ENCODE measurements at regions not wholly inside any gene's neighbourhood (a gene's known extent, or its start where the extent isn't known, plus 50 kb on each side); places are given as distances from the start of the nearest gene placed in this dataset.

DNA sequence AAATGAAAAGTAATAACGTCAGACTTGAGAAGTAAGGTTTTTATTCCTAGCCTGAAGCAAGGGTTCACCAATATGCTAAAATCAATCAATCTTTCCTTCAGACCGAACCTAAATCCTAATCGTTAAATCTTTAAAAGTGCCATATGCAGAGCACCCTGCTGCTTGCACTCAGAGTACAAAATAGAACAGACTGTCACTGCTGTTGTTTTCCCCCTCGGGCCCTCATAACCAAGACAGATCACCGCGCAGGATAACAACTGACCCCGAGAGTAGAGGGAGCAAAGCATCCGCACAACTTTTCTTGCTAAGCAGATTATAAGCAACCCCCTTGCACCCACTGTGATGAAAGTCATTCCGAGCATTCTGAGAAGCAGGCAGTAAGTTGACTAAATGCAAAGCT is 550.9 kb upstream of the NDST4 start:
- POLR2A ChIA-PET = no interaction called here
- Mint-ChIP-seq H3K36me3 (no peaks in the 10 kb centered on the region), H3K9me3 (no peaks in the 10 kb centered on the region), H3K4me3 (no peak overlapping the region), H3K4me1 (no peaks in the 10 kb centered on the region), H3K27ac (no peak overlapping the region), H3K27me3 (no peaks in the 10 kb centered on the region)
- ATAC-seq (ENCODE audit: low read depth) = no peak
- no peak for DNase-seq

- ATAC-seq (ENCODE audit: low read depth) (no peak), DNase-seq (no peak)
- Mint-ChIP-seq H3K4me3 (no peak overlapping the region), H3K36me3 (no peaks in the 10 kb centered on the region), H3K4me1 (no peaks in the 10 kb centered on the region), H3K27ac (no peak overlapping the region), H3K9me3 (no peaks in the 10 kb centered on the region), H3K27me3 (no peaks in the 10 kb centered on the region)
- POLR2A ChIA-PET = no interaction called here
Observed at GRCh38 chr4:115660465-115660864, 547.0 kb upstream of the NDST4 start.

DNA sequence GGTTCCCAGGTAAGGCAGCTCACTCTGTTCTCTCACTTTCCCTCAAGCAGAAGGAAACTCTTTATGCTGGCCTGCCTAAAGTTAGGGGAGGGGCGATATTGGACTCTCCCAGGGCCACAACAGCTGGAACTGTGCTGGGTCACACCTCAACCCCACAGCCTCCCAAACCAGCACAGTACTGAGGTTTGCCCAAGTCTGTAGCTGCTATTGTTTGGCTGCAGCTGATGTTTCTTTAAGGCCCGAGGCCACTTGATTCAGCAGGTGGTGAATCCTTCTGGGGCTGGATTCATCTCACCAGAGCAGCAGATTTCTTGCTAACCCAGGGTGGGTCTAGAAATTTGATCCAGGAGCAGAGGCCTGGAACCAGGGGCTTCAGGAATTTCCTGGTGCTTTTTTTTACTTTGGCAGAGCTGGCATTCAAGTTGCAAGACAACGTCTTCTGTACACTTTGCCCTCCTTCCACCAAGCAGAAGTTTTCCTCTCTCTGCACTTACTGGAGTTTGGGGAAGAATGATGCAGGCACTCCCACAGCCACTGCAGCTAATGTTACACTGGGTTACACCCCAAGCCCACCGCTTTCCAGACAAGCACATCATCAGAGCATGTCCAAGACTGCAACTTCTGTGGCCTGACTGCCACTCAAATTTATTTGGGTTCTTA is 544.7 kb upstream of the NDST4 start:
- Mint-ChIP-seq H3K4me3 (no peak overlapping the region), H3K9me3 (peaks cover 4% of the 10 kb centered on the region), H3K27me3 (no peaks in the 10 kb centered on the region), H3K4me1 (no peaks in the 10 kb centered on the region), H3K27ac (no peak overlapping the region), H3K36me3 (no peaks in the 10 kb centered on the region)
- ATAC-seq (ENCODE audit: low read depth) = no peak
- DNase-seq = no peak
- POLR2A ChIA-PET = no interaction called here

DNA sequence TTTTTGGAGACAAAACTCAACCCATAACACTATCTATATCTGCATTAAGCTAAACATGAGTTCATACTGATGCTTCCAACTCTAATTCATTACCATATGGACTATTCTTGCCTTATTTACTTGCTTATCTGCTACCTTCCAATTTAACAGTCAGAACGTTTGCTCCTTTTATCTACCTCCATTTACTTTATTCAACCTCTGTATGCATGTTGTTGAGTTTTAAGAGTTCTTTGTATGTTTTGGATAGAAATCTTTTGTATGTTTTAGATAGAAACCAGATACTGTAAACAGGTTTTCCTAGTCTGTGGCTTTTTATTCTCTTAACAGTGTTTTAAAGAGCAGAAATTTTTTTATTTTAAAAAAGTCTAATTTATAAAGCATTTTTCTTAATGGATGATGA is 542.2 kb upstream of the NDST4 start:
- Mint-ChIP-seq H3K9me3 (peaks cover 5% of the 10 kb centered on the region), H3K36me3 (no peaks in the 10 kb centered on the region), H3K4me1 (no peaks in the 10 kb centered on the region), H3K27me3 (no peaks in the 10 kb centered on the region), H3K4me3 (no peak overlapping the region), H3K27ac (no peak overlapping the region)
- ATAC-seq (ENCODE audit: low read depth) (no peak), DNase-seq (no peak)
- POLR2A ChIA-PET = no interaction called here

- POLR2A ChIA-PET = no interaction called here
- ATAC-seq (ENCODE audit: low read depth) = no peak
- no peak overlapping the region for H3K27ac Mint-ChIP-seq
- DNase-seq = no peak
- H3K4me3 Mint-ChIP-seq = no peak overlapping the region
- no peaks in the 10 kb centered on the region for H3K36me3 Mint-ChIP-seq
- H3K27me3 Mint-ChIP-seq = no peaks in the 10 kb centered on the region
- H3K4me1 Mint-ChIP-seq = no peaks in the 10 kb centered on the region
- peaks cover 4% of the 10 kb centered on the region for H3K9me3 Mint-ChIP-seq
Observed at GRCh38 chr4:115648786-115649185, 535.4 kb upstream of the NDST4 start.

GRCh38 chr4:115629270-115629669 is 515.9 kb upstream of the NDST4 start:
- no peaks in the 10 kb centered on the region for H3K36me3 Mint-ChIP-seq
- H3K27me3 Mint-ChIP-seq = no peaks in the 10 kb centered on the region
- DNase-seq = no peak
- H3K9me3 Mint-ChIP-seq = peaks cover 2% of the 10 kb centered on the region
- POLR2A ChIA-PET = no interaction called here
- no peak for ATAC-seq (ENCODE audit: low read depth)
- H3K27ac Mint-ChIP-seq = no peak overlapping the region
- H3K4me3 Mint-ChIP-seq = no peak overlapping the region
- no peaks in the 10 kb centered on the region for H3K4me1 Mint-ChIP-seq

DNA sequence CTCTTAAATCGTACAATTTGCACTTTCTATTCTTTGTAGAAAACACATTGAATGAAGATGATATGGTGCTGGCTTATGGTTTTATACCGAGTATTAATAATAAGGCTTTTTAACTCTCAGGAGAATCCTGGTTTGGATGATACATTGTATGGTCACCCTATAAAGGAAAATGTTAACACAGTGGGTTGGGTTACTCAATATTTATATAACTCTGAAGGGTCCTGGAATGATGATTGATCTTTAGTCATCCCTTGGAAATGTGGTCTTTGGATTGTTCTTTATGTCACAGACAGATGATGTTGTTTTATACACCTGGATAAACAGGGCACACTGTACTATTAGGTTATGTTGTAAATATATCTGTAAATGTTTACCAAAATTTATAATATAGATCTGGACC is 496.2 kb upstream of the NDST4 start:
- Mint-ChIP-seq H3K27me3 (no peaks in the 10 kb centered on the region), H3K36me3 (no peaks in the 10 kb centered on the region), H3K27ac (no peak overlapping the region), H3K9me3 (no peaks in the 10 kb centered on the region), H3K4me1 (no peaks in the 10 kb centered on the region), H3K4me3 (no peak overlapping the region)
- no peak for ATAC-seq (ENCODE audit: low read depth)
- no peak for DNase-seq
- POLR2A ChIA-PET = no interaction called here

DNA sequence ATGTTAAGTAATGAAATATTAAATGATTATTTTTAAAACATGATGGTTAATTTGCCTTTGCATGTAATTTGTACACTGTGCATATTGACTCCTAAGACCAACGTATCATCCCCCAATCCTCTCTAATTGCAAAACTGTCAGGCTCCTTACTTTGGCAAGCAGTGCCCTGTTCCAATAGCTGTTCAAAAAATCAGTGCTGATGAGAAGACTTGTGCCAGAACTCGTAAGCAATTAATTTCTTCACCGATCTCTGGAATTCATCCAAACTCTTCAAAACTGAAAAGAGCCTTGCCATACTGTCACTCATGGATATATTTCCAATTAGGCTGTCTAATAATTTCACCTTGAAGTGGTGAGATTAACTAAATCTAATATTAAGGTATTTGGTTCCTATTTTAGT is 493.9 kb upstream of the NDST4 start:
- DNase-seq (no peak), ATAC-seq (ENCODE audit: low read depth) (no peak)
- H3K4me3 Mint-ChIP-seq = no peak overlapping the region
- POLR2A ChIA-PET = no interaction called here
- H3K36me3 Mint-ChIP-seq = no peaks in the 10 kb centered on the region
- no peak overlapping the region for H3K27ac Mint-ChIP-seq
- no peaks in the 10 kb centered on the region for H3K27me3 Mint-ChIP-seq
- no peaks in the 10 kb centered on the region for H3K4me1 Mint-ChIP-seq
- no peaks in the 10 kb centered on the region for H3K9me3 Mint-ChIP-seq

- H3K4me3 Mint-ChIP-seq = no peak overlapping the region
- no peaks in the 10 kb centered on the region for H3K36me3 Mint-ChIP-seq
- H3K27me3 Mint-ChIP-seq = no peaks in the 10 kb centered on the region
- no peaks in the 10 kb centered on the region for H3K4me1 Mint-ChIP-seq
- no peaks in the 10 kb centered on the region for H3K9me3 Mint-ChIP-seq
- POLR2A ChIA-PET = no interaction called here
- DNase-seq = no peak
- no peak overlapping the region for H3K27ac Mint-ChIP-seq
- ATAC-seq (ENCODE audit: low read depth) = no peak
Observed at GRCh38 chr4:115596265-115597001, 483.0 kb upstream of the NDST4 start.

DNA sequence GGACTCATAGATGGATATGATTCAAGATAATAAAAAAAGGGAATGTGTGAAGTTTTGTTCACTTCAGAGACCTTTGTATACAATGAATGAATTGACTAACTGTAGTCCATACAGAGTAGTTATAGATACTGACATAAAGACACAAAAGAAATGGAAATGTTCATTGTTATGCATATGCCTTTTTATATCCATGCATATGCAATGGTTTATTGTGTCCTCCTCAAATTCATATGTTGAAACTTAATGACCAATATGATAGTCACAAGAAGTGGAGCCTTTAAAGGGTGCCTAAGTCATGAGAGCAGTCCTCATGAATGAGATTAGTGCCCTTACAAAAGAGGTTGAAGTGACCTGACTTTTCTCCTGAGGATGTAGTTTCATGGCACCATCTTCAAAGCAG is 467.5 kb upstream of the NDST4 start:
- H3K36me3 Mint-ChIP-seq = no peaks in the 10 kb centered on the region
- H3K4me1 Mint-ChIP-seq = no peaks in the 10 kb centered on the region
- no peak overlapping the region for H3K4me3 Mint-ChIP-seq
- peaks cover 2% of the 10 kb centered on the region for H3K9me3 Mint-ChIP-seq
- no peak for DNase-seq
- ATAC-seq (ENCODE audit: low read depth) = no peak
- POLR2A ChIA-PET = no interaction called here
- no peak overlapping the region for H3K27ac Mint-ChIP-seq
- H3K27me3 Mint-ChIP-seq = no peaks in the 10 kb centered on the region

- Mint-ChIP-seq H3K4me3 (no peak overlapping the region), H3K9me3 (peaks cover 3% of the 10 kb centered on the region), H3K36me3 (no peaks in the 10 kb centered on the region), H3K4me1 (no peaks in the 10 kb centered on the region), H3K27ac (no peak overlapping the region), H3K27me3 (no peaks in the 10 kb centered on the region)
- no peak for ATAC-seq (ENCODE audit: low read depth)
- DNase-seq = no peak
- POLR2A ChIA-PET = no interaction called here
Observed at GRCh38 chr4:115575851-115576250, 462.4 kb upstream of the NDST4 start.

DNA sequence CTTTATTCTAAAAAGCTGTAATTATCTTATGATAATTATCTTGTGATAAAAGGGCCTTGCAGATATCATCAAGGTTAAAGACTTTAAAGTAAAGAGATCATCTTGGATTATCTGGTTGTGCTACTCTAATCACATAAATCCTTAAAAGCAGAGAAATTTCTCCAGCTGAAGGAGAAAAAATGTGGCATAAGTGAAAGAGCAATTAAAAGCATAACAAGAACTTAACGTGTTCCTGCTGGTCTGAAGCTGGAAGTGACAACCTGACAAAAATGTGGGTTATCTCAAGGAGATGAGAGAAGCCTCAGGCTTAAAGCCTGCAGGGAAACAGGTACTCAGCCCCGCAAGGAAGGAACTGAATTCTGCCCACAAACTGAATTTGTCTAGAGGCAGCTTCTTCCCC is 449.1 kb upstream of the NDST4 start:
- no peaks in the 10 kb centered on the region for H3K9me3 Mint-ChIP-seq
- H3K27ac Mint-ChIP-seq = no peak overlapping the region
- H3K4me3 Mint-ChIP-seq = no peak overlapping the region
- DNase-seq (no peak), ATAC-seq (ENCODE audit: low read depth) (no peak)
- POLR2A ChIA-PET = no interaction called here
- no peaks in the 10 kb centered on the region for H3K27me3 Mint-ChIP-seq
- no peaks in the 10 kb centered on the region for H3K4me1 Mint-ChIP-seq
- no peaks in the 10 kb centered on the region for H3K36me3 Mint-ChIP-seq

GRCh38 chr4:115548123-115548522 is 434.7 kb upstream of the NDST4 start:
- Mint-ChIP-seq H3K9me3 (no peaks in the 10 kb centered on the region), H3K27me3 (no peaks in the 10 kb centered on the region)
- POLR2A ChIA-PET = no interaction called here

GRCh38 chr4:115537387-115537786 is 424.0 kb upstream of the NDST4 start:
- no peaks in the 10 kb centered on the region for H3K27me3 Mint-ChIP-seq
- no peak overlapping the region for H3K27ac Mint-ChIP-seq
- no peak overlapping the region for H3K4me3 Mint-ChIP-seq
- H3K4me1 Mint-ChIP-seq = no peaks in the 10 kb centered on the region
- H3K36me3 Mint-ChIP-seq = no peaks in the 10 kb centered on the region
- ATAC-seq (ENCODE audit: low read depth) (no peak), DNase-seq (no peak)
- no peaks in the 10 kb centered on the region for H3K9me3 Mint-ChIP-seq
- POLR2A ChIA-PET = no interaction called here

More at GRCh38 chr4:115548123-115548522, 434.7 kb upstream of the NDST4 start:
- ATAC-seq (ENCODE audit: low read depth) (no peak), DNase-seq (no peak)
- Mint-ChIP-seq H3K4me1 (no peaks in the 10 kb centered on the region), H3K27ac (no peak overlapping the region), H3K36me3 (no peaks in the 10 kb centered on the region), H3K4me3 (no peak overlapping the region)
